C4-2B (cell line): ENCODE measurements at regions not wholly inside any gene's neighbourhood (a gene's known extent, or its start where the extent isn't known, plus 50 kb on each side); places are given as distances from the start of the nearest gene placed in this dataset.

Source experiments
- H3K27ac ChIP-seq: fragments of 450-650 bp; 2 replicates; pipeline ENCODE4 v1.5.1; 2017
- ZFX ChIP-seq: fragments of 450-650 bp; IDR thresholded peaks from 2 replicates; pipeline ENCODE4 v1.6.1; 2017
- TF ChIP-seq, protein P1 (sequence below): fragments of 450-650 bp; conservative IDR thresholded peaks from 2 replicates; pipeline ENCODE4 v1.5.1; 2017; ENCODE audit warnings: mild to moderate bottlenecking

DNA sequence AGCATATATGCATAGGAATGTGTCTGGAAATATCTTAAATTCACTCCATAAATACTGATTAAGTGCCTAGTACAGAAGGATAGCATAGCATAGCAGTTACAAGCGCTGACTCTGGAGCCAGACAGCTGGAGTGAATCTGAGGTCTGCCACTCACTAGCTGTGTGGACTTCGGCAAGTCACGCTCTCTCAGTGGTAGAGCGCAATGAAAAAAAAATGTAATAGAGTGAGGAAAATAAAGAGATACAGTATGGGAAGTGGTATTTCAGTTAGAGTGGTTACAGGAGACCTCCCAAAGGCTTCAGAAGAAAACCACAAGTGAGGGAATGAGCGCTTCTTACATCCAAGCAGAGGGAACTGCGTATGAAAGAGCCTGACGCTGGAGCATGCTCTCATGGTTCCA is 338.9 kb upstream of the PRMT6 start:
- H3K27ac ChIP-seq: no peak overlapping the region
- TF ChIP-seq ZFX: no peak
- TF ChIP-seq, protein P1, sequence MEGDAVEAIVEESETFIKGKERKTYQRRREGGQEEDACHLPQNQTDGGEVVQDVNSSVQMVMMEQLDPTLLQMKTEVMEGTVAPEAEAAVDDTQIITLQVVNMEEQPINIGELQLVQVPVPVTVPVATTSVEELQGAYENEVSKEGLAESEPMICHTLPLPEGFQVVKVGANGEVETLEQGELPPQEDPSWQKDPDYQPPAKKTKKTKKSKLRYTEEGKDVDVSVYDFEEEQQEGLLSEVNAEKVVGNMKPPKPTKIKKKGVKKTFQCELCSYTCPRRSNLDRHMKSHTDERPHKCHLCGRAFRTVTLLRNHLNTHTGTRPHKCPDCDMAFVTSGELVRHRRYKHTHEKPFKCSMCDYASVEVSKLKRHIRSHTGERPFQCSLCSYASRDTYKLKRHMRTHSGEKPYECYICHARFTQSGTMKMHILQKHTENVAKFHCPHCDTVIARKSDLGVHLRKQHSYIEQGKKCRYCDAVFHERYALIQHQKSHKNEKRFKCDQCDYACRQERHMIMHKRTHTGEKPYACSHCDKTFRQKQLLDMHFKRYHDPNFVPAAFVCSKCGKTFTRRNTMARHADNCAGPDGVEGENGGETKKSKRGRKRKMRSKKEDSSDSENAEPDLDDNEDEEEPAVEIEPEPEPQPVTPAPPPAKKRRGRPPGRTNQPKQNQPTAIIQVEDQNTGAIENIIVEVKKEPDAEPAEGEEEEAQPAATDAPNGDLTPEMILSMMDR: no peak

DNA sequence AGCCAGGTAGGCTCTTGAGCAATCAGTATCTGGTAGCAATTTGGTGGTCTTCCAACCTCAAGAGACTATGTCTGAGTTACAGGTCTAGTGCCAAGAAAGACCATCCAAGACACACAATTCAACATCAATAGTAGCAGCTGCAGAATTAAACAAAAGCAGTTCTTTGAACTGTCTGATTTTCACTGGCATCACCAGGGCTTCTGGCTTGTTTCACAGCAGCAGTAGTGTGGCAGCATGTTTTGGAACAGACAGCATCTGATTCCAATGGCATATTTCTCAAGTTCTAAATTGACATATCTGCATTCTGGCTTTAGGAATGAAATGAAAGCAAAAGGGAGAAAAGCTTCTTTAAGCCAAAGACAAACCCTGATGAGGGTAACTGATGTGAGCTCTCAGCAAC is 334.7 kb upstream of the PRMT6 start:
- TF ChIP-seq ZFX: no peak
- TF ChIP-seq, protein P1: no peak
- H3K27ac ChIP-seq: no peak overlapping the region

DNA sequence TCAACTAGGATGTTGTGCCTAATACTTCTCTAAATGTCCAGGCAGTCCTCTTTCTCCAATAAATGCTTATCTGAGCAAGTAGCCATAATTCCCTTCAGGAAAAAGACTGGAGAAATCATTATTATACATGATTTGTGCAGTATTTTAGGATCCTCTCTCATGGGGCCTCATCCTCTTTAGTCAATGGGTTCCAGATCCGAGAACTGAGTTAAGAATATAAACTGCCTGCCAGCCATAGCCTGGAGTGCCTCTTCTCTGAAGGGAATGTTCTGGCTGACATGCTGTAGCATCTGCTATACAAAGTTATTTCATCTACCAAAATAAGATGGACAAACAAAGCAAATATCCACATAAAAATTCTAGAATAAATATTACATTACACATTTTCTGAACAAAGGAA is 334.0 kb upstream of the PRMT6 start:
- no peak for TF ChIP-seq ZFX
- TF ChIP-seq, protein P1: no peak
- no peak overlapping the region for H3K27ac ChIP-seq

DNA sequence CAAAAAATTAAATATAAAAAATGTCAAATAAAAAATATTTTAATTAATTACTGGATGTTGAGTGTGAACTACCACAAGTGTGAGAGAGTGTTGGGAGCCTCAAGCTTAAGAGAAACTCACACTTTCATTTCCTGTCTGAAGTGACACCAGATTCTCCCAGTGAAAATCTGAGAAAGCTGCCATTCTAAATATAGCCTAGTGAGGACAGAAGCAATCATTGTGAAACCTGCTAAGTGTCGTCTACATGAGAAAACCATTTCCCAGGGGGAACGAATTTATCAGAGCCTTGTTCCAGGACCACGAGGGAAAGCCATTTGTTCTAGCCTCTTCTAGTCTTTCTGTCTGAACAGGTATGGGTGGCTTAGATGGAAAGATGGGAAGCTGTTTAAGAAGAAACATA is 329.3 kb upstream of the PRMT6 start:
- no peak for TF ChIP-seq ZFX
- TF ChIP-seq, protein P1: no peak
- no peak overlapping the region for H3K27ac ChIP-seq

DNA sequence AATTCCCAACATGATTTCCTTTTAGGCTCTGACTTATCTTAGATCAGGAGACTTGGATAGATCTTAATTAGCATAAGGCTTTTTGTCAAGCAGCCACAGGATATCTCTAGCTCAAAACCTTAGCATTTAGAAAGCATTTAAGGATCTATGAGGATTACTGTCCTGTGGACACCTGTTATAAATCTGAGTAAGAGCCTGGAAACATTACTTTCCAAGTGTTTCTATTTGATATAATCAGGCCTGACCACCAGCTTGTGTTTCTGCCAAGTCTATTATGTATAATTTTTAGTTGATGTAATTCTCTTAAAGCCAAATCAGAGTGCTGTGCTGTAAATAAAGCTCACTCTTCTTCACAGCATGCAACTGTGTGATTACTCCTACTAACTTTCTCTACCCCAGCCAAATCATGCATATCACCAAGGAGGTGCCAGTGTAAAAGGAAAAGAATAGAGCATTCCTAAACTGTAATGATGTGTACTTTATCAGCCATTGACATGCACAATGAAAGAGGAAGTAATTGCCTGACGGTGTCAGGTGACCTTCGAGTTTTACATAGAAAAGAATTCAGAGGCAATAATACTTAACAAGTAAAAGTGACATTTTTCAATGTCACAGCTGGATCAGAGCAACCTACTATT is 309.9 kb upstream of the PRMT6 start:
- no peak for TF ChIP-seq ZFX
- TF ChIP-seq, protein P1: no peak
- H3K27ac ChIP-seq: no peak overlapping the region

DNA sequence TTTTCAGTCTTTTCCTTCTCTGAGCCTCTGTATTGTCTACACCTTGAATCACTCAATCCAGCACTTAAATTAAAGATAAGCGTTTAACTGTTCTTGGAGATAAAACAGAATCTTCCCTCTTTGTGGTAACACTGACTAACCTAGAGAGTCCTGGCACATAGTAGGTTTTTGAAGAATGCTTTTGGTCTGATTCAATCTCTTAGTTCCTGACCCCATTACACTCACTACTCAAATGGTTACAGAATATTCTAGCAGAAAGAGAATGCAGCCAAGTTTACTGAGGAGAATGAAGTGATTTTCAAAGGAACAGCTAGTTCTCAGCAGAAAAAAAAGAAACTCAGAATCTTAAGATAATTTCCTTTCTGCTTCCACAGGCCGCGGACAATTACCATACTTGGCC is 309.2 kb upstream of the PRMT6 start:
- TF ChIP-seq, protein P1: no peak
- TF ChIP-seq ZFX: no peak
- H3K27ac ChIP-seq: no peak overlapping the region

DNA sequence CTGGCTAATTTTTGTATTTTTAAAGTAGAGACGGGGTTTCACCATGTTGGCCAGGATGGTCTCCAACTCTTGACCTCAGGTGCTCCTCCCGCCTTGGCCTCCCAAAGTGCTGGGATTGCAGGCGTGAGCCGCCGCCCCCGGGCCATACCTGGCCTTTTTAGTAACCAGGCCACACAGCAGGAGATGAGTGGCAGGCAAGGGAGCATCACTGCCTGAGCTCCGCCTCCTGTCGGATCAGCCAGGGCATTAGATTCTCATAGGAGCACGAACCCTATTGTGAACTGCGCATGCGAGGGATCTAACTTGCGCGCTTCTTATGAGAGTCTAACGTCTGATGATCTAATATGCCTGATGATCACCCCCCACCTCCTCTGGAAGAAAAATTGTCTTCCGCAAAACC is 308.7 kb upstream of the PRMT6 start:
- no peak overlapping the region for H3K27ac ChIP-seq
- no peak for TF ChIP-seq ZFX
- TF ChIP-seq, protein P1: no peak
